ENCODE measurements at regions not wholly inside any gene's neighbourhood (a gene's known extent, or its start where the extent isn't known, plus 50 kb on each side); places are given as distances from the start of the nearest gene placed in this dataset.
"Not testable (repeated sequence)": the region's sequence is repeated elsewhere in the genome, so short reads cannot be mapped to it uniquely, and the experiment has no call there.

GRCh38 chr21:17105932-17106331 is 406.9 kb upstream of the CXADR start:
- DNase-seq: no peak

GRCh38 chr21:17114045-17114444 is 398.8 kb upstream of the CXADR start:
- no peak for DNase-seq

- no peak for DNase-seq
Measured at GRCh38 chr21:17118638-17119384, 394.0 kb upstream of the CXADR start.

- DNase-seq: no peak
Measured at GRCh38 chr21:17119466-17120297, 393.2 kb upstream of the CXADR start.

- not testable (repeated sequence) for DNase-seq
Measured at GRCh38 chr21:17127395-17127794, 385.4 kb upstream of the CXADR start.

- DNase-seq: no peak
Measured at GRCh38 chr21:17128132-17128531, 384.7 kb upstream of the CXADR start.

GRCh38 chr21:17139159-17139558 is 373.7 kb upstream of the CXADR start:
- not testable (repeated sequence) for DNase-seq

GRCh38 chr21:17139696-17140095 is 373.1 kb upstream of the CXADR start:
- no peak for DNase-seq

- no peak for DNase-seq
Measured at GRCh38 chr21:17146426-17146825, 366.4 kb upstream of the CXADR start.

GRCh38 chr21:17159697-17160096 is 353.1 kb upstream of the CXADR start:
- no peak for DNase-seq

- DNase-seq: no peak
Measured at GRCh38 chr21:17185674-17186073, 327.2 kb upstream of the CXADR start.

- no peak for DNase-seq
Measured at GRCh38 chr21:17189963-17190362, 322.9 kb upstream of the CXADR start.

GRCh38 chr21:17191346-17191993 is 321.4 kb upstream of the CXADR start:
- DNase-seq: no peak

GRCh38 chr21:17195351-17195750 is 317.5 kb upstream of the CXADR start:
- DNase-seq: no peak

GRCh38 chr21:17195976-17196375 is 316.9 kb upstream of the CXADR start:
- no peak for DNase-seq

GRCh38 chr21:17196623-17197022 is 316.2 kb upstream of the CXADR start:
- no peak for DNase-seq

GRCh38 chr21:17197996-17198395 is 314.8 kb upstream of the CXADR start:
- no peak for DNase-seq

- no peak for DNase-seq
Measured at GRCh38 chr21:17200250-17200649, 312.6 kb upstream of the CXADR start.

- no peak for DNase-seq
Measured at GRCh38 chr21:17201741-17202260, 311.0 kb upstream of the CXADR start.

GRCh38 chr21:17214801-17215200 is 298.0 kb upstream of the CXADR start:
- no peak for DNase-seq

GRCh38 chr21:17219050-17219449 is 293.8 kb upstream of the CXADR start:
- not testable (repeated sequence) for DNase-seq

GRCh38 chr21:17231124-17231523 is 281.7 kb upstream of the CXADR start:
- DNase-seq: no peak

- no peak for DNase-seq
Measured at GRCh38 chr21:17231771-17232170, 281.1 kb upstream of the CXADR start.

GRCh38 chr21:17238468-17238867 is 274.4 kb upstream of the CXADR start:
- no peak for DNase-seq
